ENCODE measurements at regions not wholly inside any gene's neighbourhood (a gene's known extent, or its start where the extent isn't known, plus 50 kb on each side); places are given as distances from the start of the nearest gene placed in this dataset.

DNA sequence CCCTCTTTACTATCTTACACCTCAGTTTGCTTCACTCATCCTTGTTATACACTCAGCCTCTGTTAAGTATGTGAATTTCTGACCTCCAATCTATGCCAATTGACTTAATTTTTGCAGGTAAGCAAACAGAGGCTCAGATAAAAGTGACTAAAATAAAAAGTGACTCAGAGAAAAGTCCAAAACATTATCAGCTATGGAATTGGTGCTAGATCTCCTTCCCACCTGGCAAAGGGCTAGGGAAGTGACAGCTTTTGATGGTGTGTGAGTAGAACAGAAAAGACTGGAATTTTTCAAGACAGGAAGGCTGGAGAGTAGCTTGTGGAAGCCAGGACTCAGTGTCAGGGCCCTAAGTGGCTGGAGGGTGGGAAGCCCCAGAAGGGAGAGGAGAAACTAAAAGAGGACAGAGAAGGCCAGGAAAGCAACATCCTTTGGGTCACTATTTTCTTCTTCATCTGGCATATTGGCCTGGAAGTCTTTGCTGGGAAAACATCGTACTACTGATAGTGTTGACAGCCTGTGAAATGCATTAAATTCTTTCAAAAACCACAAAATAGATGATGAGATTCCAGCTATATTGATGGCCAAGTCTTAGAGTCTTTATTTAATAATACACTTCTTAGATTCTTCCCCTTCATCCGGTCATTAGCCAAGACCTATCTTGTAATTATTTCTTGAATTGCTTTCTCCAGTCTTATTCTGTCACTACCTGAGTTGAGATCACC is 392.8 kb downstream of the RAPGEF2 start:
- TF ChIP-seq, protein P1, sequence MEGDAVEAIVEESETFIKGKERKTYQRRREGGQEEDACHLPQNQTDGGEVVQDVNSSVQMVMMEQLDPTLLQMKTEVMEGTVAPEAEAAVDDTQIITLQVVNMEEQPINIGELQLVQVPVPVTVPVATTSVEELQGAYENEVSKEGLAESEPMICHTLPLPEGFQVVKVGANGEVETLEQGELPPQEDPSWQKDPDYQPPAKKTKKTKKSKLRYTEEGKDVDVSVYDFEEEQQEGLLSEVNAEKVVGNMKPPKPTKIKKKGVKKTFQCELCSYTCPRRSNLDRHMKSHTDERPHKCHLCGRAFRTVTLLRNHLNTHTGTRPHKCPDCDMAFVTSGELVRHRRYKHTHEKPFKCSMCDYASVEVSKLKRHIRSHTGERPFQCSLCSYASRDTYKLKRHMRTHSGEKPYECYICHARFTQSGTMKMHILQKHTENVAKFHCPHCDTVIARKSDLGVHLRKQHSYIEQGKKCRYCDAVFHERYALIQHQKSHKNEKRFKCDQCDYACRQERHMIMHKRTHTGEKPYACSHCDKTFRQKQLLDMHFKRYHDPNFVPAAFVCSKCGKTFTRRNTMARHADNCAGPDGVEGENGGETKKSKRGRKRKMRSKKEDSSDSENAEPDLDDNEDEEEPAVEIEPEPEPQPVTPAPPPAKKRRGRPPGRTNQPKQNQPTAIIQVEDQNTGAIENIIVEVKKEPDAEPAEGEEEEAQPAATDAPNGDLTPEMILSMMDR (IDR thresholded peaks at IDR 0.05), result no peak
- TF ChIP-seq POLR2A (IDR thresholded peaks at IDR 0.05), result no peak

All from upper lobe of left lung (tissue), 4 donors.